H1 (cell line): ENCODE measurements at regions not wholly inside any gene's neighbourhood (a gene's known extent, or its start where the extent isn't known, plus 50 kb on each side); places are given as distances from the start of the nearest gene placed in this dataset.

ENCODE experiments used
- CTCF ChIA-PET: fragments of 300-600 bp; sonication (Branson Sonifier 250); formaldehyde crosslinking; loops from one replicate; lab custom pipeline; 2021; ENCODE audit not compliant: partially characterized antibody; lab: Charles Lee
- POLR2A ChIA-PET: fragments of 300-600 bp; sonication (Branson Sonifier 250); formaldehyde crosslinking; loops from one replicate; lab custom pipeline; 2021; ENCODE audit warnings: inconsistent platforms; ENCODE audit not compliant: partially characterized antibody; lab: Charles Lee
- DNase-seq, 2 experiments: peaks; one replicate each; pipeline versions ENCODE4 v3.0.0 to v3.0.0-alpha.2; 2010 to 2022; ENCODE audit warnings: low spot score in 2 of 2, low read depth in 1 of 2, mixed read lengths in 1 of 2
- FAIRE-seq: peaks from 2 replicates; lab custom pipeline; 2011; peaks lifted over from hg19 to GRCh38; lab: Jason Lieb, UNC
- H2AFZ ChIP-seq: 2 replicates; pipeline ENCODE4 v1.8.1; 2012; ENCODE audit warnings: low read length, inconsistent platforms
- H2AK5ac ChIP-seq: 2 replicates; pipeline ENCODE4 v1.6.1; 2013; ENCODE audit warnings: low read depth, low read length
- H2BK120ac ChIP-seq: replicated peaks from 2 replicates; pipeline ENCODE3; 2013; ENCODE audit warnings: low read depth, low read length, inconsistent platforms
- H2BK12ac ChIP-seq: 2 replicates; pipeline ENCODE4 v1.6.1; 2013; ENCODE audit warnings: low read depth, low read length
- H2BK15ac ChIP-seq: 2 replicates; pipeline ENCODE4 v1.6.1; 2013; ENCODE audit warnings: low read length
- H2BK20ac ChIP-seq: 2 replicates; pipeline ENCODE4 v1.6.1; 2013; ENCODE audit warnings: low read length
- H2BK5ac ChIP-seq: 2 replicates; pipeline ENCODE4 v1.6.1; 2013; ENCODE audit warnings: low read depth, low read length
- H3K14ac ChIP-seq: 2 replicates; pipeline ENCODE4 v1.6.1; 2013; ENCODE audit warnings: inconsistent platforms; ENCODE audit not compliant: insufficient read length
- H3K18ac ChIP-seq: 2 replicates; pipeline ENCODE4 v1.6.1; 2013; ENCODE audit warnings: low read length; ENCODE audit errors: extremely low read depth
- H3K23ac ChIP-seq: 2 replicates; pipeline ENCODE4 v1.6.1; 2013; ENCODE audit warnings: inconsistent platforms; ENCODE audit not compliant: insufficient read length
- H3K23me2 ChIP-seq: 2 replicates; pipeline ENCODE4 v1.6.1; 2013; ENCODE audit warnings: low read depth, low read length
- H3K27ac ChIP-seq: 2 replicates; pipeline ENCODE4 v1.6.1; 2011; ENCODE audit warnings: low read depth, low read length, inconsistent platforms
- H3K27me3 ChIP-seq, 4 experiments: replicated peaks in 1 of 4; 1 replicate in 1 of 4; 2 replicates in 3 of 4; pipeline versions ENCODE4 v1.6.1 to v1.8.1; 2011 to 2013; ENCODE audit warnings: low read length in 3 of 4, mild to moderate bottlenecking in 3 of 4, inconsistent platforms in 2 of 4, mixed read lengths in 2 of 4, moderate library complexity in 1 of 4; ENCODE audit not compliant: control insufficient read depth in 3 of 4, insufficient read depth in 3 of 4; ENCODE audit errors: extremely low read depth in 1 of 4
- H3K36me3 ChIP-seq, 4 experiments: 2 replicates each; pipeline versions ENCODE4 v1.6.1 to v1.8.1; 2011 to 2013; ENCODE audit warnings: mild to moderate bottlenecking in 4 of 4, low read length in 3 of 4, moderate library complexity in 2 of 4, control low read depth in 1 of 4, inconsistent platforms in 1 of 4; ENCODE audit not compliant: insufficient read depth in 4 of 4, control insufficient read depth in 2 of 4
- H3K4ac ChIP-seq: replicated peaks from 2 replicates; pipeline ENCODE3; 2013; ENCODE audit warnings: low read length, low read depth, mixed read lengths, inconsistent platforms; ENCODE audit not compliant: insufficient read length
- H3K4me1 ChIP-seq, 4 experiments: replicated peaks in 1 of 4; 1 replicate in 1 of 4; 2 replicates in 3 of 4; pipeline versions ENCODE4 v1.6.1 to v1.8.1; 2011 to 2013; ENCODE audit warnings: low read length in 3 of 4, inconsistent platforms in 2 of 4, mixed read lengths in 1 of 4; ENCODE audit not compliant: insufficient read depth in 4 of 4, control insufficient read depth in 3 of 4
- H3K4me2 ChIP-seq, 2 experiments: 2 replicates each; pipeline versions ENCODE4 v1.6.1 to v1.8.1; 2011 to 2013; ENCODE audit warnings: low read depth in 2 of 2, low read length in 2 of 2, control low read depth in 1 of 2, inconsistent platforms in 1 of 2, mild to moderate bottlenecking in 1 of 2; ENCODE audit not compliant: insufficient read depth in 1 of 2
- H3K4me3 ChIP-seq, 4 experiments: fragments of 200-600, 300-600 bp in 1 of 4; sonication (generic), shearing (Covaris generic), sonication (Bioruptor Twin) in 1 of 4; 2 replicates each; pipeline versions ENCODE4 v1.5.1 to v1.8.1; 2011 to 2016; ENCODE audit warnings: low read length in 4 of 4, low read depth in 3 of 4, control low read depth in 2 of 4, inconsistent platforms in 2 of 4, mild to moderate bottlenecking in 2 of 4, mixed read lengths in 1 of 4, moderate library complexity in 1 of 4; ENCODE audit not compliant: insufficient read depth in 2 of 4; ENCODE audit errors: extremely low read depth in 1 of 4
- H3K56ac ChIP-seq: replicated peaks from 2 replicates; pipeline ENCODE3; 2013; ENCODE audit warnings: low read depth, mild to moderate bottlenecking, mixed read lengths, low read length, inconsistent platforms; ENCODE audit not compliant: insufficient read length
- H3K79me1 ChIP-seq: 2 replicates; pipeline ENCODE4 v1.6.1; 2013; ENCODE audit warnings: low read depth, low read length, control low read depth
- H3K79me2 ChIP-seq, 2 experiments: 2 replicates each; pipeline versions ENCODE4 v1.6.1 to v1.8.1; 2012 to 2013; ENCODE audit warnings: low read length in 2 of 2, mild to moderate bottlenecking in 2 of 2, inconsistent platforms in 1 of 2; ENCODE audit not compliant: insufficient read depth in 2 of 2, control insufficient read depth in 1 of 2
- H3K9ac ChIP-seq, 4 experiments: replicated peaks in 1 of 4; 1 replicate in 1 of 4; 2 replicates in 3 of 4; pipeline versions ENCODE4 v1.6.1 to v1.8.1; 2011 to 2013; ENCODE audit warnings: low read depth in 3 of 4, low read length in 3 of 4, control low read depth in 2 of 4, mild to moderate bottlenecking in 2 of 4, moderate library complexity in 2 of 4, inconsistent platforms in 1 of 4; ENCODE audit errors: extremely low read depth in 1 of 4
- H3K9me3 ChIP-seq, 2 experiments: 2 replicates each; pipeline versions ENCODE4 v1.6.1 to v1.8.1; 2012 to 2013; ENCODE audit warnings: mild to moderate bottlenecking in 2 of 2, moderate library complexity in 2 of 2, control low read depth in 1 of 2, inconsistent platforms in 1 of 2, low read depth in 1 of 2, low read length in 1 of 2, mixed read lengths in 1 of 2; ENCODE audit not compliant: insufficient read depth in 2 of 2
- H4K20me1 ChIP-seq, 2 experiments: replicated peaks in 1 of 2; 2 replicates each; pipeline versions ENCODE3 to v1.8.1; 2011 to 2013; ENCODE audit warnings: inconsistent platforms in 2 of 2, low read length in 2 of 2, mild to moderate bottlenecking in 1 of 2; ENCODE audit not compliant: insufficient read depth in 2 of 2, control insufficient read depth in 1 of 2
- H4K5ac ChIP-seq: 2 replicates; pipeline ENCODE4 v1.6.1; 2013; ENCODE audit warnings: low read length, low read depth, mixed read lengths, inconsistent platforms; ENCODE audit not compliant: insufficient read length
- H4K8ac ChIP-seq: 2 replicates; pipeline ENCODE4 v1.8.0; 2013; ENCODE audit warnings: mild to moderate bottlenecking, moderate library complexity, low read length, inconsistent platforms; ENCODE audit not compliant: insufficient read depth; ENCODE audit errors: extremely low read depth
- H4K91ac ChIP-seq: replicated peaks from 2 replicates; pipeline ENCODE3; 2013; ENCODE audit warnings: low read length, mixed read lengths, inconsistent platforms; ENCODE audit not compliant: insufficient read length
- CEBPB ChIP-seq: IDR thresholded peaks from 2 replicates; pipeline ENCODE4 v1.6.1; 2012; ENCODE audit warnings: low read depth, low read length
- HDAC6 ChIP-seq: IDR thresholded peaks from one replicate; pipeline ENCODE4 v1.7.1; 2012; ENCODE audit warnings: low read depth, mild to moderate bottlenecking, inconsistent platforms, low read length, moderate library complexity
- NANOG ChIP-seq: IDR thresholded peaks from 2 replicates; pipeline ENCODE4 v1.6.1; 2011; ENCODE audit warnings: low read length, low read depth, mild to moderate bottlenecking, inconsistent platforms; ENCODE audit not compliant: insufficient read depth, poor library complexity, severe bottlenecking
- NRF1 ChIP-seq: IDR thresholded peaks from 2 replicates; pipeline ENCODE4 v1.6.1; 2011; ENCODE audit warnings: mild to moderate bottlenecking, low read depth, low read length, improper control_type of control experiment
- RXRA ChIP-seq: IDR thresholded peaks from 2 replicates; pipeline ENCODE4 v1.6.1; 2011; ENCODE audit warnings: low read depth, mild to moderate bottlenecking, low read length, moderate library complexity; ENCODE audit not compliant: insufficient read depth
- SAP30 ChIP-seq: fragments of 300-600 bp; sonication (generic); IDR thresholded peaks from 2 replicates; pipeline ENCODE4 v1.7.1; 2012; ENCODE audit warnings: low read length, moderate library complexity, mild to moderate bottlenecking, inconsistent platforms; ENCODE audit not compliant: insufficient read depth, insufficient replicate concordance
- SP2 ChIP-seq: IDR thresholded peaks from 2 replicates; pipeline ENCODE4 v1.6.1; 2012; ENCODE audit warnings: mild to moderate bottlenecking, low read length, inconsistent platforms
- SRF ChIP-seq: IDR thresholded peaks from 2 replicates; pipeline ENCODE4 v1.6.1; 2011; ENCODE audit warnings: mild to moderate bottlenecking, low read depth, low read length, moderate library complexity
- ZNF274 ChIP-seq: IDR thresholded peaks from 2 replicates; pipeline ENCODE4 v1.7.0; 2012; ENCODE audit warnings: low read length, borderline replicate concordance; ENCODE audit errors: extremely low read depth
- WGBS, 2 experiments: shearing (Covaris generic) in 1 of 2; methylation state at CpG; one replicate each; pipeline versions ENCODE4 v1.1.6 to v1.1.7; 2013 to 2015; ENCODE audit warnings: low lambda C conversion rate in 2 of 2, mixed read lengths in 2 of 2, inconsistent platforms in 1 of 2, low coverage in 1 of 2, missing lambda C conversion rate in 1 of 2; ENCODE audit not compliant: insufficient replicate concordance in 2 of 2, insufficient coverage in 1 of 2, insufficient read length in 1 of 2; ENCODE audit errors: extremely low coverage in 1 of 2, missing lambda C conversion rate in 1 of 2; 5-methylcytosine and 5-hydroxymethylcytosine counted together

- Histone ChIP-seq H3K9me3 (no peaks in the 10 kb centered on the region; a peak in 1 of 4 replicates), H3K4me2 (no peak overlapping the region), H4K91ac (no peak overlapping the region), H2BK15ac (no peak overlapping the region), H3K4me1 (peaks cover 0 to 3% (median 0%) of the 10 kb centered on the region in 4 experiments; a peak in 1 of 7 replicates), H3K4ac (no peak overlapping the region), H2BK5ac (no peak overlapping the region), H2BK120ac (no peak overlapping the region), H2BK20ac (no peak overlapping the region), H4K8ac (no peak overlapping the region), H4K5ac (no peak overlapping the region), H3K23me2 (no peaks in the 10 kb centered on the region), H3K79me1 (no peaks in the 10 kb centered on the region), H3K9ac (no peak overlapping the region), H3K23ac (no peak overlapping the region), H2BK12ac (no peak overlapping the region), H3K4me3 (no peak overlapping the region), H3K27ac (no peak overlapping the region), H3K14ac (no peak overlapping the region), H2AK5ac (no peak overlapping the region), H3K18ac (no peak overlapping the region), H3K79me2 (no peaks in the 10 kb centered on the region), H3K56ac (no peak overlapping the region), H2AFZ (no peak overlapping the region), H3K27me3 (no peaks in the 10 kb centered on the region; a peak in 1 of 7 replicates), H3K36me3 (no peaks in the 10 kb centered on the region), H4K20me1 (no peaks in the 10 kb centered on the region)
- DNase-seq: no peak
- FAIRE-seq: no peak
- POLR2A ChIA-PET: no interaction called here
- CTCF ChIA-PET: interaction anchor here (1.2 kb wide), 1 partner anchor 57 kb away, joined by 3 read pairs; no protein-coding TSS in a partner anchor
- WGBS, 2 experiments: 89% methylated on average over 6 of the region's 6 CpGs; no CpG with 5 or more reads in 1 of the 2 experiments
- TF ChIP-seq SRF: no peak
- TF ChIP-seq ZNF274: no peak
- TF ChIP-seq HDAC6: no peak
- TF ChIP-seq SP2: no peak
- TF ChIP-seq NANOG: no peak
- TF ChIP-seq SAP30: no peak
- no peak for TF ChIP-seq CEBPB
- no peak for TF ChIP-seq RXRA
- no peak for TF ChIP-seq NRF1
Measured at GRCh38 chrX:40448793-40449192, 132.0 kb upstream of the ATP6AP2 start.
